PC-3 (cell line): ENCODE measurements at regions not wholly inside any gene's neighbourhood (a gene's known extent, or its start where the extent isn't known, plus 50 kb on each side); places are given as distances from the start of the nearest gene placed in this dataset.

ENCODE experiments used
- ATAC-seq: fragments of 200-7000 bp; cut with Tn5 transposase; 2 replicates; pipeline ENCODE4 v1.9.1; 2020; ENCODE audit warnings: mild to moderate bottlenecking, moderate library complexity
- BruUV-seq: library from RNA; stranded (reverse); fragments of 400-500 nt; replicated peaks from 2 replicates; lab custom pipeline; 2021; lab: Mats Ljungman, UMichigan
- CTCF ChIA-PET: fragments of 300-600 bp; sonication (Branson Sonifier 250); formaldehyde crosslinking; loops from one replicate; lab custom pipeline; 2022; ENCODE audit warnings: antibody characterized with exemption; lab: Charles Lee
- POLR2A ChIA-PET: fragments of 300-600 bp; sonication (Branson Sonifier 250); formaldehyde crosslinking; loops from one replicate; lab custom pipeline; 2022; ENCODE audit warnings: antibody characterized with exemption; ENCODE audit not compliant: unreplicated experiment; lab: Charles Lee
- DNase-seq: peaks from one replicate; pipeline ENCODE4 v3.0.0-alpha.2; 2015
- H2AFZ ChIP-seq: fragments of 300-600 bp; sonication (generic); 2 replicates; pipeline ENCODE4 v1.6.0; 2016; ENCODE audit warnings: antibody characterized with exemption, low read length
- H3F3A ChIP-seq: fragments of 300-600 bp; sonication (generic); one replicate; pipeline ENCODE4 v1.6.0; 2017; ENCODE audit warnings: antibody characterized with exemption, low read length, control low read depth, mild to moderate bottlenecking; ENCODE audit not compliant: unreplicated experiment
- H3K27ac ChIP-seq: fragments of 300-600 bp; sonication (generic); 2 replicates; pipeline ENCODE4 v1.5.1; 2016; ENCODE audit warnings: mild to moderate bottlenecking, low read length
- H3K27me3 ChIP-seq: fragments of 300-600 bp; sonication (generic); 2 replicates; pipeline ENCODE4 v1.6.1; 2016; ENCODE audit warnings: low read length, mixed read lengths
- H3K36me3 ChIP-seq: fragments of 300-600 bp; sonication (generic); 2 replicates; pipeline ENCODE4 v1.6.1; 2016; ENCODE audit warnings: low read depth, mixed run types, low read length, mixed read lengths
- H3K4me1 ChIP-seq: fragments of 300-600 bp; sonication (generic); 2 replicates; pipeline ENCODE4 v1.5.1; 2016; ENCODE audit warnings: low read length; ENCODE audit not compliant: insufficient read depth
- H3K4me2 ChIP-seq: fragments of 300-600 bp; sonication (generic); 2 replicates; pipeline ENCODE4 v1.6.0; 2016; ENCODE audit warnings: low read length
- H3K4me3 ChIP-seq: fragments of 300-600 bp; sonication (generic); 2 replicates; pipeline ENCODE4 v1.5.1; 2016; ENCODE audit warnings: mild to moderate bottlenecking, low read length, mixed read lengths
- H3K79me2 ChIP-seq: fragments of 300-600 bp; sonication (generic); 2 replicates; pipeline ENCODE4 v1.6.1; 2017; ENCODE audit warnings: low read length, mixed read lengths
- H3K9ac ChIP-seq: fragments of 300-600 bp; sonication (generic); 2 replicates; pipeline ENCODE4 v1.6.0; 2016; ENCODE audit warnings: mild to moderate bottlenecking, low read length
- H3K9me2 ChIP-seq: fragments of 300-600 bp; sonication (generic); replicated peaks from 2 replicates; pipeline ENCODE4 v1.6.1; 2016; ENCODE audit warnings: mixed run types, low read length, mixed read lengths
- H3K9me3 ChIP-seq: fragments of 300-600 bp; sonication (generic); 2 replicates; pipeline ENCODE4 v1.6.1; 2016; ENCODE audit warnings: low read length, mixed read lengths
- H4K20me1 ChIP-seq: fragments of 300-600 bp; sonication (generic); 2 replicates; pipeline ENCODE4 v1.6.1; 2016; ENCODE audit warnings: low read length, mixed read lengths
- EZH2 ChIP-seq: fragments of 300-600 bp; sonication (generic); IDR thresholded peaks from one replicate; pipeline ENCODE4 v1.6.1; 2017; ENCODE audit warnings: antibody characterized with exemption, mild to moderate bottlenecking, low read length; ENCODE audit not compliant: unreplicated experiment
- EZH2phosphoT487 ChIP-seq: fragments of 300-600 bp; sonication (generic); IDR thresholded peaks from 2 replicates; pipeline ENCODE4 v1.6.1; 2018; ENCODE audit warnings: mild to moderate bottlenecking, antibody characterized with exemption, low read length, borderline replicate concordance
- intact Hi-C: fragments of 100-400 bp; cut with micrococcal nuclease; formaldehyde crosslinking; loops from 2 replicates; pipeline ENCODE4 v1.9.0; 2023
- TF ChIP-seq, protein P1 (sequence below): fragments of 300-600 bp; sonication (generic); conservative IDR thresholded peaks from 2 replicates; pipeline ENCODE4 v1.5.1; 2017; ENCODE audit warnings: antibody characterized with exemption, low read depth, mild to moderate bottlenecking, low read length

GRCh38 chr3:1907911-1908310 lies 190.8 kb upstream of the CNTN4 start:
- Histone ChIP-seq H3K9me2 (no peaks in the 10 kb centered on the region), H3K4me2 (no peak overlapping the region), H3K4me3 (no peak overlapping the region), H3K9me3 (peaks cover 33% of the 10 kb centered on the region), H3K27ac (no peak overlapping the region), H3F3A (no peaks in the 10 kb centered on the region), H4K20me1 (no peaks in the 10 kb centered on the region), H3K79me2 (no peaks in the 10 kb centered on the region), H3K9ac (no peak overlapping the region), H3K27me3 (no peaks in the 10 kb centered on the region), H3K36me3 (no peaks in the 10 kb centered on the region), H3K4me1 (no peaks in the 10 kb centered on the region), H2AFZ (no peak overlapping the region)
- DNase-seq: no peak
- ATAC-seq: no peak
- POLR2A ChIA-PET: no interaction called here
- CTCF ChIA-PET: no interaction called here
- BruUV-seq: no TSS peak
- intact Hi-C loops: no loop called here
- no peak for TF ChIP-seq EZH2
- no peak for TF ChIP-seq EZH2phosphoT487
- TF ChIP-seq, protein P1, sequence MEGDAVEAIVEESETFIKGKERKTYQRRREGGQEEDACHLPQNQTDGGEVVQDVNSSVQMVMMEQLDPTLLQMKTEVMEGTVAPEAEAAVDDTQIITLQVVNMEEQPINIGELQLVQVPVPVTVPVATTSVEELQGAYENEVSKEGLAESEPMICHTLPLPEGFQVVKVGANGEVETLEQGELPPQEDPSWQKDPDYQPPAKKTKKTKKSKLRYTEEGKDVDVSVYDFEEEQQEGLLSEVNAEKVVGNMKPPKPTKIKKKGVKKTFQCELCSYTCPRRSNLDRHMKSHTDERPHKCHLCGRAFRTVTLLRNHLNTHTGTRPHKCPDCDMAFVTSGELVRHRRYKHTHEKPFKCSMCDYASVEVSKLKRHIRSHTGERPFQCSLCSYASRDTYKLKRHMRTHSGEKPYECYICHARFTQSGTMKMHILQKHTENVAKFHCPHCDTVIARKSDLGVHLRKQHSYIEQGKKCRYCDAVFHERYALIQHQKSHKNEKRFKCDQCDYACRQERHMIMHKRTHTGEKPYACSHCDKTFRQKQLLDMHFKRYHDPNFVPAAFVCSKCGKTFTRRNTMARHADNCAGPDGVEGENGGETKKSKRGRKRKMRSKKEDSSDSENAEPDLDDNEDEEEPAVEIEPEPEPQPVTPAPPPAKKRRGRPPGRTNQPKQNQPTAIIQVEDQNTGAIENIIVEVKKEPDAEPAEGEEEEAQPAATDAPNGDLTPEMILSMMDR: no peak

DNA sequence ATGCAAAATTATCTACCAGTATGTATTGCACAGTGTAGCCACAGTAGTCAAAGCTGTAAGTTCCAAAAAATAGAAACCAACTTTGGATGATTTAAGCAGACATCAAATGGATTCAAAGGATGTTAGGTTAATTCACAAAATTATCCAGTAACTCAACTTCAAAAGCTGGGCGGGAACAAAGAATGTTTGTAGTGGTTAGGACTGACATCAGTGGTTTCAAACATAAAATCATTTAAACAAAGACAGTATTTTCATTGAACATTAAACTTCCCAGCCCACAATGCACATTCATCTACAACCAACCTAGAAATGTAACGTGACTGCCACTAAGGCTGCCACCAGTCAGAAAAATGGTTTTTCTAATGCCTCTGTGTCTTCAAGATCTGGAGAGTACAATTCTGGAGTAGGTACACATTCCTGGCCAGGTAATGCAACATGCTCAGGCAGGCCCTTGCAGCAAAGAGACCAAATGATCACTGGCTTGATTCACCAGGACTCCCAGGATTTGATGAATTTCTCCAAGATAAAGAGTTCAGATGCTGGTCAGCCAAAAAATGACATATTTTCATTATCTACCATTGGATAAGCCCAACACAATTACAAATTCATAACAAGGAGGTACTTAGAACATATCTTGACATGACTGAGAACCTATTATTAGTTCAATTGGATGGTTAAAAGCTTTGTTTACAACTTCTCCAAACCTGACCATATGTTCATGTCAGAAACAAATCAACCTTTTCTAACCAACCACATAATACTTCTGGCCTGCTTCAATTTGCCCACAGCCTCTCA lies 189.8 kb upstream of the CNTN4 start:
- DNase-seq (no peak), ATAC-seq (no peak)
- intact Hi-C loops: no loop called here
- Histone ChIP-seq H3K79me2 (no peaks in the 10 kb centered on the region), H3K9ac (no peak overlapping the region), H3K4me2 (no peak overlapping the region), H3K4me3 (no peak overlapping the region), H3K4me1 (no peaks in the 10 kb centered on the region), H3K27ac (no peak overlapping the region), H3K9me3 (peaks cover 30% of the 10 kb centered on the region), H3F3A (no peaks in the 10 kb centered on the region), H3K27me3 (no peaks in the 10 kb centered on the region), H2AFZ (no peak overlapping the region), H4K20me1 (no peaks in the 10 kb centered on the region), H3K36me3 (no peaks in the 10 kb centered on the region), H3K9me2 (no peaks in the 10 kb centered on the region)
- POLR2A ChIA-PET: no interaction called here
- CTCF ChIA-PET: no interaction called here
- no TSS peak for BruUV-seq
- TF ChIP-seq, protein P1: no peak
- TF ChIP-seq EZH2 (no peak), EZH2phosphoT487 (no peak)

DNA sequence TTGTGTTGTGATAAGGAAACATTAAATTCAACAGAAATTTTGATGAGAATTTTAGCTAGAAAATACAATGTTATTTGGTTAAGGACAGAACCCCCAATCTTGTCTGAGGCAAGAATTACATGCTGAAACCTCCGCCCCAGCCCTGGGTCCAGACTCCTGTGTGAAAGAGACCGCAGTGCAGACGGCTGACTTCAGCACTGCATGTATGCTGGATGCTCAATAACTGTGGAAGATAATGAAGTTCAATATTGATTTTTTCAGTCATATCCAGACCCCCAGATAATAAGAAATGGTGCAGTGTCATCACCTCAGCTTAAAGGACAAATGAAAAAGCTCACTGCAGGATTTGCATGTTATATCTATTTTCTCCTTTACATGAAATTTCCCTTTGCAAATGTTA lies 188.3 kb upstream of the CNTN4 start:
- no peak overlapping the region for H3K27ac ChIP-seq
- no peaks in the 10 kb centered on the region for H3K9me2 ChIP-seq
- no peaks in the 10 kb centered on the region for H4K20me1 ChIP-seq
- CTCF ChIA-PET: no interaction called here
- no peaks in the 10 kb centered on the region for H3K79me2 ChIP-seq
- no peaks in the 10 kb centered on the region for H3K4me1 ChIP-seq
- no TSS peak for BruUV-seq
- H3K4me2 ChIP-seq: no peak overlapping the region
- no peaks in the 10 kb centered on the region for H3K27me3 ChIP-seq
- DNase-seq: no peak
- no peak overlapping the region for H2AFZ ChIP-seq
- H3K4me3 ChIP-seq: no peak overlapping the region
- POLR2A ChIA-PET: no interaction called here
- H3K9ac ChIP-seq: no peak overlapping the region
- H3K36me3 ChIP-seq: no peaks in the 10 kb centered on the region
- TF ChIP-seq, protein P1: no peak
- TF ChIP-seq EZH2phosphoT487 (no peak), EZH2 (no peak)
- no peaks in the 10 kb centered on the region for H3F3A ChIP-seq
- H3K9me3 ChIP-seq: peaks cover 30% of the 10 kb centered on the region
- ATAC-seq: no peak
- intact Hi-C loops: no loop called here
